Right hindlimb (tissue), 1 donor: ENCODE measurements at regions not wholly inside any gene's neighbourhood (a gene's known extent, or its start where the extent isn't known, plus 50 kb on each side); places are given as distances from the start of the nearest gene placed in this dataset.

Source experiments
- DNase-seq: peaks from one replicate; pipeline ENCODE4 v3.0.0-alpha.2; 2018

DNA sequence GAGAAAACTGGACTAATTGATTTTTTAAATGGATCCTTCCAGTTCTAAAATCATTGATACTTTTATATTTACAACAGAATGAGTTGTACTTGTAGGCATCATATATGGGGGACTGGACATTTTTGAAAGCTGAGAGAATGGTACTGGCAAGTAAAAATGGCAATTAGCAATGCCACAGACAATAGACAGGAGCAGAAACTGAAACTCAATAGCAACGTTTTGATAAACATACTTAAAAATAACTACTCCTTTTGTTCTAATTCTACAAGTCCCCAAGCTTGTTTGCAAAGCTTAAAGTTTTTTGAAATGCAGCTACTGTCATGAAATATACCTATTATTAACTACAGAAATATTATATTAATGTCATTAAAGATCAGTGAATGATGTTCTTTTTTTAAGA, 52.8 kb upstream of the FBXL7 start:
- DNase-seq: no peak

GRCh38 chr5:15446552-15446951, 53.4 kb upstream of the FBXL7 start:
- no peak for DNase-seq

DNA sequence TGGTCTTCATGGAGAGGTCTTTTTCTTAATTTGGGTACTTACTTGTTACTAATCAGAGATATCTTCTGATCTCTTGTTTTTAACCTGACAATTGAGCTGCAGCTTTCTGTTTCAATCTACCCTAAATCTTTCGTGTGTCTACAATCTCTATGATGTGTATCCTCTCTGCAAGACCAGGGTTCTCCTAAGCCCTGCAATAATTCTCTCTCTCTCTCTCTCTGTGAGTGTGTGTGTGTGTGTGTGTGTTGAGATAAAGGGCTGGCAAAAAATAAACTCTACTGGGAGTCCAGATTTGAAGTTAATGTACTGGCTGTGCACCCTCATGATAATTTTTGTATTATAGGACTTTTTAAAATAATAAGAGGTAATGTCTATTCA, 57.8 kb upstream of the FBXL7 start:
- no peak for DNase-seq

GRCh38 chr5:15441433-15442192, 58.4 kb upstream of the FBXL7 start:
- DNase-seq: no peak

- no peak for DNase-seq
Measured at GRCh38 chr5:15440434-15440833, 59.5 kb upstream of the FBXL7 start.

DNA sequence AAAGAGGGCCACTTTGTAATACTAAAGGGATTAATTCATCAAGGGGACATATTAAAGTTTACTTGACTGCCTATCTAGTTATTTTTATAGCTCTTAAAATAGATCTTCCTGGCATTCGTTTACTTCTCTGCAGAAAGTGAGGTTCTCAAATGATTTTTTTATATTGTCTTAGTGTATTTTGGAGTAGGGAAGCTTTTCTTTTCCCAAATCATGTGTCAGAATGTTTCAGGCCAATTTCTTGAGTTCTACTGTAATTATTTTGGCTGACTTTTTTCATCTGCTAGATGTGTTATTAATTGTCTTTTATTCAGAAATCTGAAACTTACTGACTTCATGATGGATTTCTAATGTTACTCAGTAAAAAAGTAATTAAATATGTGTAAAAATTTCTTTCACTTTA, 60.2 kb upstream of the FBXL7 start:
- DNase-seq: no peak

DNA sequence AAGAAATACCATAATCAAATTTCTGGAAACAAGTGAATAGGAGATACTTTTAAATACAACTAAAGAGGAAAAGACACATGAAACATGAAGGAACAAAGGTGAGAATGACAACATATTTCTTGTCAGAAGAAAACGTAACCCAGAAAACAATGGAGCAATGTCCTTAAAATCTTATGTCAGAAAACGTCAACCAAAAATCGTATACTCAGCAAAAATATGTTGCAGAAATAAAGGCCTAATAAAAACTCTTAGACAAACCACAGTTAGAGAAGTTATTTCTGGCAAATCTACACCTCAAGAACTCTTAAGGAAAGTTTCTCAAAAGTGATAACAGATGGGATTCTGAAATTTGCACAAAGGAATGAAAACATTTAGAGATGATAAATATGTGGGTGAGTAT, 66.3 kb upstream of the FBXL7 start:
- no peak for DNase-seq

GRCh38 chr5:15431923-15432322, 68.1 kb upstream of the FBXL7 start:
- no peak for DNase-seq

DNA sequence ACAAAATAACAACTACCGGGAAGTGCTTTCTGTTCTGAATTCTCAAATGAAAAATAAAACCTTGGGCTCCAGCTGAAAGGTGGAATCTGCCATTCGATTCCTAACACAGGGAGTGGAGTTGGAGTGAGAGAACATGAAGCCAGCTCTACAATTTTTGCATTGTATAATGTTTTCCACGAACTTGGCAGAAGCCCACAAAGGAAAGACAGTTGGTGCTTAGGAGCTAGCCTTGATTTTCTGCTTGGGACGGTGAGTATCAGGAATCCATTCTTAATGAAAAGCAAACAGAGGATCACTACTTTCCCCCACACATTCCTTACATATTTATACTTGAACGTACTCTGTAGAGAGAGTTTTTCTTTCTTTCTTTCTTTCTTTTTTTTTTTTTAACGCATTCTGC, 74.2 kb upstream of the FBXL7 start:
- DNase-seq: peak; percentile 47

DNA sequence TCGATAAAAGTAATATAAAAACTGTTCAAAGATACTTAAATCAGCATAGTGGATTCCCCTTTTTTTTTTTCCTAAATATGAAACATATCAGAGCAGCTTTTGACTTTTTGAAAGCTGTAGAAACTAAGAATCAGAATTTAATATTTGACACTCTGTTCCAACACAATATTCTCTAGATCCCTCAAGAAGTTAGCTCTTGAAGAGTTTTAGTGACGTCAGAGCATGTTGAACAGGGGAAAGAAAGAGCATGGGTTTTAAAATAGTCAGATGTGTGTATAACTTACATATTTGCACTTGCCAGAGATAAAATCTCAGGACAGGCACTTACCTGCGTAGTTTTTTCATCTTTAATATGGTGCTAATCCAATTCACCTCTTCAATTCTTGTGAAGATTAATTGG, 75.2 kb upstream of the FBXL7 start:
- DNase-seq: no peak

DNA sequence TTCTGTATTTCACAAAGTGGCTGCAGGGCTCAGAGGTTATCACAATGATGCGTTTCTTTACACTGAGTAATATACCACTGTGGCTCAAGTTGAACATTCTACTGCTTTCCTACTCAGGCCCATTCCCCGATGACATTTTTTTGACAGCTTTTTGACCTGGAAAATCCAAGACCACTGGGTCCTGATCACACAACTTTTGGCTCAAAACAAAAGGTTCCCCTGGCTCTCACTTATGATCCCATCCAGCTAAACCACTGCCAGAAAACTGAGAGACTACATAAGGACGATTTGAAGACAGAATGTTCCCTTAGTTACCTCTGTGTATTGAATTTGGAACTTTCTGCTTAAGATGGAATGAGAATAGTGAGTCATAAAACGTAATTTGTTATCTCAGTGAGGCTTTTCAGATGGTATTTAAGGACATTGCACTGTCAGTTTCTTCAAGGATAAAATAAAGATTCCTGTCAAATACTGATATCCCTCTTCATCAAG, 78.0 kb upstream of the FBXL7 start:
- peak; percentile 56 for DNase-seq

- DNase-seq: no peak
Measured at GRCh38 chr5:15421381-15421780, 78.6 kb upstream of the FBXL7 start.

DNA sequence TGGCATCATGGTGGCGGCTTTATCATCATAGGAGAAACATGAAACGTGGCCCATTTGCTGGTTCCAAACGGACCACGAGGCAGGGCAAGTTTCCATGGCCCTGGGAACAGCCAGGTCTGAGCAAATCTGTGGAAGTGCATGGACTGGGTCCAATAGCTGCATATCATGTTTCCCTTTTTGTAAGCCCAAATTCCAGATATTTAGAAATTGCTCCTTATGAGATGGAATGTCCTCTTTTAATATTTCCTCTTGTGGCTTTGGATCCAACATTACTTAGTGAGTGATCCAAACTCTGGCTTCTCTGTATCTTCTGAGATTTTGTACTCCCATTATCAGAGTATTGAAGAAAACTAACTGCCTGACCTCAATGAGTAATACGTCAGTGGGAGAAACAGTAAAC, 79.8 kb upstream of the FBXL7 start:
- no peak for DNase-seq

DNA sequence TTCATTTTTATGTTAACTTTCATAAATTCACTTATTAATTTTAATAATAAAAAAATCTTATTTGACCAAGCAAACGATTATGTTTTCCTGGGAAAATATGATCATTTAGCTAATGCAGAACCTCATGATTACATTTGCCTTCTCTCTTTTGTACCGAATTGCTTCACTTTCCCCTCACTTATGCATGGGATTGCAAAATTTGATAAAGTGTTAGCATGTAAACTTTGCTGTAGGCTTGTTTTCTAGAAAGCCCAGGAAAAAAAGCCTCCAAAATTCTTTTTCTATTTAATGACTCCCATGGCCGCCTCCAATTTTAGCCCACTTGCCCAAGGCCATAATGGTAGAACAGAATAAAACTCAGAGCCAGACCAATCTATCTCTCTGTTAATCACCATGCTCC, 82.8 kb upstream of the FBXL7 start:
- DNase-seq: no peak

DNA sequence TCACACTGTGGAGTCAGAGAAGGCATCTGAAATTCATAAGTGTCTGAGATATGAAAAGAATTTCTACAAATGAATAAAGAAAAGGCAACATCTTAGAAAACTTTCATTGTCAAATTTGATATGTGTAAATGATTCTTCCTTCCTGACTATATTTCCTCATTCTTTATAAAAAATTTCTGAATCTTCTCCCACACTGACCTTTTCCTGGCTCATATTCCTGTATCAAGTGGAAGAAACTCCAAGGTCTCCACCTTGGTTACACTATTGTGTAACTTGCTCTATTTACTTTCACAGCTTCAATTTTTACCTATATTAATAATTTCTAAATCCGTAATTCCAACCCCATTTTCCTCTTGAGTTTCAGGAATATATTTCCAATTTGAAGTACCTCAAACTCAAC, 93.5 kb upstream of the FBXL7 start:
- no peak for DNase-seq

DNA sequence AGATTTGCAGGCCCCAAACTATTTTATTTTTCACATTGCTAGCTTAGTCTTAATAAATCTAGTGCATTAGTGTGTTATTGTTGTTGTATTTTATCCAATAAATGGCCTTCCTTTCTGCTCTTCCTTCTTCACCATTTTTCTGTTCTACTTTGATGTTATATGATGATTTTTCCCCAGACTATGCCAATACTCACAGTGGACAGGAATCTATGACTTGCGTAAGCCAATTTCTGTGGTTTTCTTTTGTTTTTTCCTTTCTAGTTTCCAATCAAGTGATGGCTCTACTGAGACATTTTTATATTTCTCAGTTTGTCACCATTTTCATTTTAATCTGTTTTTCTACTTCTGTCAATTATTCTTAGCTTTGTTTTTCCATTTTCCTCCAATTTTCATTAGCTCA, 106.8 kb upstream of the FBXL7 start:
- no peak for DNase-seq

GRCh38 chr5:15391704-15392397, 108.1 kb upstream of the FBXL7 start:
- DNase-seq: no peak

DNA sequence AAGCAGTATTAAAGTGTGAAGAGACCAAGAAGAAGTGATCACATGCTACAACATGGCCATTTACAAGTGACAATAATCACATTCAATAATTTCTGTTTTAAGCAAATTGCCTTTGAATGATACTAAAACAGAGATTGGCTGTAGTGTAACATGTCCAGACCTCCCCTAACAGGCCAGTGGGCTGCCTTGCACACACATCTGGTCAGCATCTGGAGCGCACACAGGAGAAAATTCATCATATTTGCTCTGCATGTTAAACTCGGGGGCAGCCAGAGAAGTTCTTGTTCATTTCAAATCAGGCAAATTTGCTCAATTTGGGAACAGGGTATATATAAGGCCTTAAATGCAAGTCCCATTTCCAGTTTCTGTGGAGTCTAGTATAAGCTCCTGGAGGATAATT, 111.1 kb upstream of the FBXL7 start:
- DNase-seq: no peak

DNA sequence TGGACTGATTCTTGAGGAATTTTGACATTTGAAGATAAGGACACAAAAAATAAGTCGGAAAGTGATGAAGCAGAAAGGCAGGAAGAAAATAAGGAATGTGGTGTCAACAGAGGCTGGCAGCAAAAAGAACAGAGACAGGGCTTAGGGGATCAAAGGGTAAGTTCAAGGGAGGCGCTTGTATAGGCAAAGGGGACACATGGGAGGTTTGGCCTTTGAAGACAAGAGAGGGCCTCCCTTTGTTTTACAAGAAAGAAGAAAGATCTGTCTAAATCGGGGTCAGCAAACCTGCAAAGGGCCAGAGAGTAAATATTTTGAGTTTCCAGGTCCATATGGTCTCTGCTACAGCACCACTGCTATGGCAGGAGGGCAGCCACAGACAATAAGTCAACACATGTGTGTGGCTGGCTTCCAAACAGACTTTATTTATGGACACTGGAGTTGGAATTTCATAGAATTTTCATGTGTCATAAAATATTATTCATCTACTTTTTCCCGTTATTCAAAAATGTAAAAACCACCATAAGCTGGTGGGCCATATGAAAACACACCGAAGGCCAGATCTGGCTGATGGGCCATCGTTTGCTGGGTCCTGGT, 112.0 kb upstream of the FBXL7 start:
- no peak for DNase-seq

- no peak for DNase-seq
Measured at GRCh38 chr5:15386122-15386521, 113.9 kb upstream of the FBXL7 start.

- DNase-seq: no peak
Measured at GRCh38 chr5:15385553-15385952, 114.4 kb upstream of the FBXL7 start.

DNA sequence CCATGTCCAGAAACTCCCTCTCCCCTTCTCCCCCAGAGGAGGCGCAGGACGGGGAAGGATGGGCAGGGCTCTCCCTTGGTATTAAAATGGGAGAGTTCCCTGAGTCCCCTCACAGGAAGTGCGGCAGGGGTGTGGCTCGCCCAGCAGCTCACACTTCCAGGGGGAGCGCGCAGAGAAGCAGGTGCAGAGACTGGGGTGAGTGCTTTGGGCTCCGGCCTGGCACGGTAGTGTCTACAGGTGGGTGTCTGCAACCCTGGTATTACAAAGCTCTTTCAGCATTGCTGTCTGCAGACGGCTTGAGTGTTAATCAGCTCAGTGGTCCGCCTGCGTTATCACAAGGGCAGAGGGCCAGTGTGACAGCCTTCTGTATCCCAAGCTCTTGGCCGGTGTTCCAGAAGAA, 114.9 kb upstream of the FBXL7 start:
- DNase-seq: no peak

DNA sequence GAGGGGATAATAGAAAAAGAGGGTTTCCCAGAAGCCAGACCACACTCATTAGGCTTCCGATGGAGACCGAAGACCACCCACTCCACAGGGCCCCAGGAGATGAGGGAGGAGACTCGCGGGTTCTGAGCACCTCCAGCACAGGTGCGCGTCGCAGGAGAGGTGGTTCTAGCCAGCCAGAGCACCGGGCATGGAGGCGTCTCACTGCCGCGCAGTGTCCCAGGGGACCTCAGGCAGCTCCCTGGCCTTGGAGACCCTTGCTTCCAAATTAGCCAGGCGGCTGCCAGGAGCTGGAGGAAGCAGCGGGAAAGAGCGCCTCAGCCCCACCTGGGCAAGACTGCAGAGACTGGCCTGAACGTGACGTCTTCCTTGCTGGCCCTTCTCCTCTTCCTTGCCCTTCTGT, 115.4 kb upstream of the FBXL7 start:
- no peak for DNase-seq

GRCh38 chr5:15384176-15384575, 115.8 kb upstream of the FBXL7 start:
- DNase-seq: no peak
